GM19397 (cell line): ENCODE measurements at regions not wholly inside any gene's neighbourhood (a gene's known extent, or its start where the extent isn't known, plus 50 kb on each side); places are given as distances from the start of the nearest gene placed in this dataset.
"Not testable (repeated sequence)": the region's sequence is repeated elsewhere in the genome, so short reads cannot be mapped to it uniquely, and the experiment has no call there.

ENCODE experiments used
- ATAC-seq: cut with Tn5 transposase; IDR thresholded peaks from one replicate; pipeline ENCODE4 v1.9.1; 2021; ENCODE audit warnings: mild to moderate bottlenecking, moderate library complexity; ENCODE audit not compliant: unreplicated experiment

DNA sequence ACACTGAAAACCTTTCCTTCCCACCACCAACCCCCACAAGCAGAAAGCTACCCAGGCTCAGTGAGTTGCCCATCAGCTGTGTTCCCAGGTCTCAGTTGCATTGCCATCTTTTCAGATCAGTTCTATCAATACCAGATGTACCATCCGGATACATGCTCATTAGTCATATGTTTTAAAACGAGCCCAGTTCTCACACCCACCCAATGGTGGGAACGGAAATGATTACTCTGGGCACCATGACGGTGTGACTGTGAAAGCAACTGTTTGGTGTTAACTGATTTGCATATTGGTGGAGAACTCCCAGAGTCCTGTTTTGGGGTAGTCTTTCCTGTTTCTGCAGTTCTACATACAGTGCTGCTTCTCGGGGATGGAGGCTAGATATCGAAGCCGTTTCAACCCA is 212.3 kb downstream of the TRIM36 start:
- no peak for ATAC-seq

DNA sequence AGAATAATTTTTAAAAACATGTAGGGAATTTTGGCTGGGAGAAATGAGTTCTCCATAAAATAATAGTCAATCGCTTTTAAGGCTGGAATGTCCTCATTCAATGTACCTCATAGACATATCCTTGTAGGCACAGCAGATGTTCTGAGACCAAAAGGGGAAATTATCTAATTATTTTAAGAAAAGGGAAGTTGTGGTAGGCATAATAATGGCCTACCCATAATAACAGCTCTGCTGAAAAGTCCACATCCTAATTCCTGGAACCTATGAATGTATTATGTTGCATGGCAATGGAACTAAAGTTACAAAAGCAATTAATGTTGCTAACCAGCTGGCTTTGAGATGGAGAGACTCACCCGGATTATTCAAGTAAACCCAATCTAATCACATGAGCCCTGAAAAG is 216.1 kb downstream of the TRIM36 start:
- ATAC-seq: no peak

DNA sequence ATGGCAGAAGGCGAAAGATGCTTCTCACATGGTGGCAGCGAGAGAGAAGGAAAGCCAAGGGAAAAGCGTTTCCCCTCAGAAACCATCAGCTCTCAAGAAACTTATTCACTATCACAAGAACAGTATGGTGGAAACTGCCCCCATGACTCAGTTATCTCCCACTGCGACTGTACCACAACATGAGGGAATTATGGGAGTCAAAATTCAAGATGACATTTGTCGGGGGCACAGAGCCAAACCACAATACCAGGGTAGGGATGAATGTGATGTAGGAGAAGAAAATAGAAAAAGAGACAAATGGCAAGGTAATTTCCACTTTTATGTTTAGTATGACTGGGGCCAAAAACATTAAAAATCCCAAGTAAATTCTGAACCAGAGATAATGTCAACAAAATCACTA is 216.8 kb downstream of the TRIM36 start:
- no peak for ATAC-seq

DNA sequence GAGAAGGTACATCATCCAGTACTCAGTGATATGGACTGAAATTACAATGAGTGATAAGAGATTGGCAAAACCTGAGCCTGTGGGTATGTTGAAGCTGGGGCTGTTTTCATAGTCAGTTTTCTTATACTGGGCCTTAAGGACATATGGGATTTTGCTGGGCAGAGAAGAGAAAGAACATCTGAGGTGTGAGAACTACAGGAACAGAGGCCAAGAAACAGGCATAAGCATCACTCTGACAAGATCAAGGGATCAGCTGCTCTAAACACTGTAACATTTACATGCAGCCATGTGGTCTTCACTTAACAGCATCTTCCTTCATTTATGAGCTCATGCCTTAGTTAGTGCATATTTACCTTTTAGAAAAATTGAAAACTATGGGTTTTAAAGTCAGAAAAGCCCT is 220.0 kb downstream of the TRIM36 start:
- no peak for ATAC-seq

DNA sequence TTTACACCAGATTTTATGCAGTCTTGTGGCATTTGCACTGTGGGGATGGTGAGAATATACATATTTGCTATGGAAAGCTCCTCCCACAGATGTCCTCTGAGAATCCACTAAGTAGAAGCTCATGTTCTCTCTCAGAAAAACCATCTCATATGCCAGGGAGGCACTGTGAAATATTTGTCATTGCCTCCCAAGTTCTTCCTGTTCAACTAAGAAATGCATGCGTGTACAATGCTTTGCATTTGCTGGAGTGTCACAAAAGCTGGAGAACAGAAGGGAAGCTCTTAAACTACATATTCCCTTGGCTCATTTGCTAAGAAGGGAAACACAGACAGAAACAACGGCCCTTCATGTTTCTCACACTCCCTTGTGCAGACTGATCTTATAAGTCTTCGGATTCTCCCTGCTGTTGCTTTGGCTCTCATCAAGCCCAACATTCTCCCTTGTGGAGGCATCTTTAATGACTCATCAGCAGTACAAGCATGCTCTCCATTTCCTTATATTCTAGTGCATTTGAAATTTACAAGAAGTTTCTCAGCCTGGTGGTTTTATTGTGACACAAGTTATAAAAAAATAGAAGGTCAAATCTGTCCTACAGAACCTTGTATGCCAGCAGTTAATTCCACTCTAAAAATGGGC is 220.6 kb downstream of the TRIM36 start:
- no peak for ATAC-seq

DNA sequence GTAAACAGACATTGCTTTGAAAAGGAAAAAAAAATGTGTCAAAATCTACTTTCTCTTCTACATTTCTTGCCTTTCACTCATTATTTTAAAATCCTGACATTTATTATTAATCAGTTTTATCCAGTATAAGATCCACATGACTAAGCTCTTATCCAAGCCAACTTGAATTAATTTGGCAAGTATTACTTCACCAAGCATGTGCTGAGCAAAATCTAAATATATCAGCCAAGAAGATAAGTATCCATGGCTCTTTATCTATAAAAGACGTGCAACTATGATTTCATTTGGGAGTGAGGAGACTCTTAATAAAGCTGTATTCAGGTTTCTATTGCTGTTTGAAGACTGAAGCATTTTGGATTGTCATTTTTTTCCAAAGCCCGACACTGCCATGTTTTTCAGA is 221.3 kb downstream of the TRIM36 start:
- no peak for ATAC-seq

DNA sequence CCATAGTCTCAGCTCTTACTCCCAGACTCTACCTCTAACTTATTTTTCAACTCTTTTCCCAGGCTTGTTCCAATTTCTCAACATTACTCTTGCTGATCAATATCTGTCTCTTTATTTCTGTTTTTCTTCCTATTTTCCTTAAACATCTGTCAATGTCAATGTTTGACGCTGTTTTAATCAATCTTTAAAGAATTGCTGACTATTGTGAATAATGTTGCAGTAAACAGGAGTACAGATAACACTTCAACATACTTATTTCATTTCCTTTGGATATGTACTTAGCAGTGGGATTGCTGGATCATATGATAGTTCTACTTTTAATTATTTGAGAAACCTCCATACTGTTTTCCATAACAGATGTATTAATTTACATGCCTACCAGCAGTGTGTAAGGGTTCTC is 229.0 kb downstream of the TRIM36 start:
- no peak for ATAC-seq

DNA sequence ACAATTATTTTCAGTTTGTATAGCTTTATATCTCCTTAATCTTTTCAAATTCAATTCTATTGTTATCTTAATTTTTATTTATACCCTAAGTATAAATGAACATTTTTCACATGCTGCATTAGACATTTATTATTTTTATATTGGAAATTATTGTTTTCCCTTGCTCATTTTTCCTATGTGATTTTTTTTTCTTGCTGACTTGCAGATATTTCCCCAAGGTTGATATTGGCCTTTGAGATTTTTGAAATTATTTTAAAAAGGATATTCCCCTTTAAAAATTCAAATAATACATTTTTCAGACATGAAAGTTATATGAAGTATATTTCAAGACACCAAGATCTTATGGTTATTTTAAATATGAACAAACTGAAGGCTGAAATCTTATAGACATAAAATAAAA is 234.2 kb downstream of the TRIM36 start:
- no peak for ATAC-seq

DNA sequence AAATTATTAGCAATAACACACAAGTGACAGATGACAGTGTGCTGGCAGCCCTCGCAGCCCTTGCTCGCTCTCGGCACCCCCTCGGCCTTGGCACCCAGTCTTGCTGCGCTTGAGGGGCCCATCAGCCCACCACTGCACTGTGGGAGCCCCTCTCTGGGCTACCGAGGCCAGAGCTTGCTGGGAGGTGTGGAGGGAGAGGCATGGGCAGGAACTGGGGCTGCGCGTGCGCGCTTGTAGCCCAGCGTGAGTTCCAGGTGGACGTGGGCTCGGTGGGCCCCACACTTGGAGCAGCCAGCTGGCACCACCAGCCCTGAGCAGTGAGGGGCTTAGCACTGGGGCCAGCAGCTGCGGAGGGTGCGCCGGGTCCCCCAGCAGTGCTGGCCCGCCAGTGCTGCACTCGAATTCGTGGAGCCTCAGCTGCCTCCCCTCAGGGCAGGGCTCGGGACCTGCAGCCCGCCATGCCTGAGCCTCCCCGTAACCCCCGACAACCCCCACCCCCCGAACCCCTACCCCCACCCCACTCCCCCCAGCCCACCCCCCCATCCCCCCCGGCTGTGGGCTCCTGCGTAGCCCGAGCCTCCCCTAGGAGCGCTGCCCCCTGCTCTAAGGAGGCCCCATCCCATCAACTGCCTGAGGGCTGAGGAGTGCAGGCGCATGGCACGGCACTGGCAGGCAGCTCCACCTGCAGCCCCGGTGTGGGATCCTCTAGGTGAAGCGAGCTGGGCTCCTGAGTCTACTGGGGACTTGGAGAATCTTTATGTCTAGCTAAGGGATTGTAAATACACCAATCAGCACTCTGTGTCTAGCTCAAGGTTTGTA is 240.9 kb downstream of the TRIM36 start:
- no peak for ATAC-seq

DNA sequence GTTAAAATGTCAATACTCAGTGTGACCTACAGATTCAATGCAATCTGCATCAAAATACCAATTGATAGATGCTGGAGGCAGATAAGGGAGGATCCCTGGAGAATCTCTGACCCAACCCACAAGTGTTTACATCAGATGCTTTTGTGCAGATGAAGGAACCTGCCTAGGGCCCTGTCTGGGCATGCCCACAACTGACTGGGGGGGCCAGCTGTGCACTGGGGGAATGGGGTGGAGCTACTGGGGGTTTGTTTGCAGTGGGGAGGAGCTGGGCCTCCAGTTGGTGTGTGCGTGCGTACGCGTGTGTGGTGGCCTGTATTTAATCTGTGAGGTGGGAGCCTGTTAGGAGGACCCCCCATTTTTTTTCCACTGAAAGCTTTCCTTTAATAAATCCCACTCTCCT is 244.9 kb downstream of the TRIM36 start:
- ATAC-seq: no peak

DNA sequence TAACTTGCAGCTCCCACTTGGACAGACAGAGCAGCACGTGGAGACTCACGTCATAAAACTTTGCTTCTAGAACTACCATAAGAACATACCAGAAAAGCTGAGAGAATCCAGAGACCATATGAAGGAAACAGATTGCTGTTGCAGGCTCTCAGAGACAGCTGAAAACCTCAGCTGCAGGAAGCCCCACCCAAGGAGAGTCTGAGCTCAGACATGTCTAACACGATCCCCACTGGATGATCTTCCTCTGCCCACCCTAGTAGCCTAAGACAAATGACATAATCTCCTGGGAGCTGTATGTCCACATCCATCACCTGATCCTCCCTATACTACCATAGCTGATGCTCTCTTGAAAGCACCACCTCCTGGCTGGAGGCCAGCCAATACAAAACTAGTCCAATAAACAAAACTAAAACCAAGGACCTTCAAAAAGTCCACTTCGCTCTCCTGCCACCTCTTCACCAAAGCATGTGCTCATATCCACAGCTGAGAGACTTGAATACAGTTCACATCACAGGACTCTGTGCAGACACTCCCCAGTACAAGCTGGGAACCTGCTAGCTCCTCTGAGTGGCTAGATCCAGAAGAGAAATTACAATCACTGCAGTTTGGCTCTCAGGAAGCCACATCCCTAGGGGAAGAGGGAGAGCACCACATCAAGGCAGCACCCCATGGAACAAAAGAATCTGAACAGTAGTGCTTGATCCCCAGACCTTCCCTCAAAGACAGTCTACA is 257.4 kb downstream of the TRIM36 start:
- ATAC-seq: no peak

DNA sequence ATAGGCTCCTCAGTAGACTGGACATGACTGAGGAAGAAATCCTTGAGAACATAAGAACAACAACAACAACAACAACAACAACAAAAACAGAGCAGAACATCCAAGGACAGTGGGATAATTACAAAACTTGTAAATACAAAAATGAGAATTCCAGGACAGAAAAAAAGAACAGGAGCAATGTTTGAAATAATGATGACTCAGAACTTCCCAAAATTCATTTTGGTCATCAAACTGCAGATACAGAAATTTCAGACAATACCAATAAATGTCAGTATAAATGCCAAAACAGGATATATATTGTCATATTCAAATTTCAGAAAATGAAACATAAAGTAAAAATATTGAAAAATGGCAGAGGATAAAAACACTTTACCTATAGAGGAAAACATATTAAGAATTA is 259.0 kb downstream of the TRIM36 start:
- ATAC-seq: no peak

DNA sequence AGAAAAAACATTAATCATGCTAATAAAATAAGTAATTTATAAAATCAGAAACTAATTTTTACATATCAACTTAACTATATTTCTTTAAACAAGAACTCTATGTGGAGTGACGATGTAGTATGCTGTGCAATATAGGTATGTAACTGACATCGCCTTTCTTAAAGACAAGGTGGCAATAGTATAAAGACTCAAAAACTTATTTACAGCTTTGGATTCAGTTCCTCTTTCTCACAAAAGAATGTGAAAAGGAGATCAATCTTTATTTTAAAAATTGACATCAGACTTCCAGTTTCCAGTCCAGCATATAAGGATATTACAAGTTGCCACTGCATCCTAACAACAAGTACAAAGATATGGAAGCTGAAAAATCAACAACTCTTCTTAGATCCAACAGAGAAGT is 260.3 kb downstream of the TRIM36 start:
- no peak for ATAC-seq

DNA sequence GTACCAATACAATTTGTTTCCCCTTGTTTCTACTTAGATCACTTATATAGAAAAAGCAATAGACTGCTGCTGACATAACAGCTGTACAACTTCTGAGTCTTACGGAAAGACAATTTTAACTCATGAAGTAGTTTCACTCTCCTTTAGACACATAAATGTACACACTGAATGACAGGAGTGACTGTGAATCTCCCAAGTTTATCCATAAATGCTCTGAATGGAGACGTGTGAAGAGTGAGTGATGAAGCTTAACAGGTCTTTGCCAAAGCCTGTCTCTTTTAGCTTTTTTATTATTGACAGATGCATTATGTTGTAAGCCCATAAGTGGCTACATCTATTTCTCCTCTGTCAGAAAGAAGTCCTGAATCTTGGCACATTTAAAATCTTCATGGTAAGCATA is 265.9 kb downstream of the TRIM36 start:
- no peak for ATAC-seq

DNA sequence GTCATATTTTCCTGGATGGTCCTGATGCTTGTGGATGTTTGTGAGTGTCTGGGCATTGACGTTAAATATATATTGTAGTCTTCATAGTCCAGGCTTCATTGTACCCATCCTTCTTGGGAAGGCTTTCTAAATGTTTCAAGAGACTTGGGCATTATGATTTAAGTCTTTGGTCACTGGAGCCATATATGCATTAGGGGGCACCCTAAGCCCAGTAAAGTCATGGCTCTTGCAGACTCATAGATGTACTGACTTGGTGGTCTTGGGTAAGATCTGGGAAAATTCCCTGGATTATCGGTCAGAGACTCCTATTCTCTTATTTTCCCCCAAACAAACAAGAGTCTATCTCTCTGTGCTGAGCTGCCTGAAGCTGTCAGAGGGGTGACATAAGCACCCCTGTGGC is 271.1 kb downstream of the TRIM36 start:
- ATAC-seq: no peak

DNA sequence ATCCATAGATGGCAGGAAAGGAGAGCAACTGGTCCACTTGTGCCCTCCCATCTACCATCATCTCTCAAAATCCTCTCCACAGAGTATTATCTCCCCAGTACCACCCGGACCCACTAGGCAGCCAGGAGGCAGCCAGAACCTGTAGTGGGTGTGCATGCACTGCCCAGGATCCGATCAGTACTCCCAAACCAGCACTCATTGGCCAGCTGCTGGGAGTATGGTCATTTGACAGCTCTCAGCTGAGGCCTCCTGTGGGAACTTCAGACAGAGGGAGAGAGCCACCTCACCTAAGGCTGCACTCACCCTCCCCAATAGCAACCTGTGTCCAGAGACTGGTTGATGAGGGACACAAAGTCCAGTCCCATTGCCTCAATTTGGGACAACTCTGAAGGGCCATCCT is 286.0 kb downstream of the TRIM36 start:
- no peak for ATAC-seq

DNA sequence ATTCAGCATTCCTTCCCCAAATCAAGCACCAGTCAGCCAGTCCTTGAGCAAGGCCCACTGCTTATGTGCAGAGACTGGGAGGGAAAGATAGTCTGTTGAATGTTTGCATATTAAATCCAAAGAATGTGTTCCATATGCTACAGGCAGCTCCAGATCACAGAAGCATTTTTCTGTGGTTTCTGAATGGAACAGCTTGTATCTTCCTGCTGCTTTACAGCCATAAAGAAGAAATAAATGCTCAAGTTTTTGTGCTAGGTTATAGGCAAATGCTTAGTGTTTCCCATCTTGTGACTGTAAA is 310.3 kb downstream of the TRIM36 start:
- no peak for ATAC-seq

DNA sequence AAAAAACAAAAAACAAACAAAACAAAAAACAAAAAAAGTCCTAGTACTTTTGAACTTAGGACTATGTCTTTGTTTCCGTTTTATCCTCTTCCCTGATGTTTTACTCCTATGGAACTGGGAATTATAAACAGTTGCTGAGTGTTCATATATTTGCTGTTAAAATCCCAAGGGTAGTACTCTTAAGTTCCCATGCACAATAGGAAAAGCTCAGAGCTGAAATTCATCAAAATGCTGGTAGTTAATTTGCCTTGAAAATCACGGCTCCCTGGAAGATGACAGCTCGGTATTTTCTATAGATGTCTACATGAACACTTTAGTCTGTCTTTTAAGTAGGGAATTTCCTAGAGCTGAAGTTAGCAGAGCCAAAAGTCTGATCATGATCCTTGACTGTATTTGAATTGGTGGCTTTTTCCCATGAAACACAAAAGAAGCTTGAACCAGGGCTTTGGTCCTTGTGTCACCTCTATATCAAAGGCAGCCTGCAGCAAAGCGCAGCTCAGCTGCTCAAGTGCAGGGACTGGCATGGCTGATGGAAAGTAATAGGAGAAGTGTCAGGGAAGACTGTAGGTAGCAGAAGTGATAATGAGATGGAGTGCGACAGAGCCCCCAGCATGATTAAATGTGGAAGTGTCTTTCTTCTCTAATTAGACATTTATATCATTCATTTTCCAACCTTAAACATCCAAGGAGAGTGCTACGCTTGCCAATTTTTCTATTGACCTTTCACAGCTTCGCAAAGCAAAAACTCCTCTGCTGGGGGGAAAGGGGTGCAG is 310.9 kb downstream of the TRIM36 start:
- no peak for ATAC-seq

DNA sequence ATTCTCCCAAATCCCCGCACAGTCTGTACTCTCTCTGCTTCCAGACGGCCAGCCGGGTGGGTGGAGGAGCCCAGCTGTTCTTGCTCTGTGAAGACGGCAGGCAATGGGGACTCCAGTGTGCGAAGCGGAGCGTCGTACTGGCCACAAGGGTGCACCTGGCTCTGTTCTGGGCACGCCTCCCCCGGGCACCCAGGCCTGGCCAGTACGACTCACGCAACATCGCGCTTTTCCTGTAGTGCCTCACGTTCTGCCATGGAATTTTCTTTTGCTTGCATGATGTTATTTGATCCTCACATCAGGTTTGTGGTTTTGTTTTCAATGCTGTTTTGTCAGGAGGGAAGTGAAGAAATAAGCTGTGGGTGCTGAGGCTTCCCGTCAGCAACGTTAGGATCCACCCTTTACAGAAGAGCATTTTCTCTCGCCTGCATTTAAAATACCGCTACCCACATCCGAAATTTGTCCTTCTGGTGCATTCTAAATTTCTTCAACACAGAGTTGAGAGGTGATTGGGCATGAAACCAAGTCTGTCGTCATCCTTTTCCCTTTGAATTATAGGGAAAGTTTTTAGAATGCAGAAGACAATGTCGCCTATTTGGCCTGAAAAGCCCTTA is 311.7 kb downstream of the TRIM36 start:
- ATAC-seq: no peak

DNA sequence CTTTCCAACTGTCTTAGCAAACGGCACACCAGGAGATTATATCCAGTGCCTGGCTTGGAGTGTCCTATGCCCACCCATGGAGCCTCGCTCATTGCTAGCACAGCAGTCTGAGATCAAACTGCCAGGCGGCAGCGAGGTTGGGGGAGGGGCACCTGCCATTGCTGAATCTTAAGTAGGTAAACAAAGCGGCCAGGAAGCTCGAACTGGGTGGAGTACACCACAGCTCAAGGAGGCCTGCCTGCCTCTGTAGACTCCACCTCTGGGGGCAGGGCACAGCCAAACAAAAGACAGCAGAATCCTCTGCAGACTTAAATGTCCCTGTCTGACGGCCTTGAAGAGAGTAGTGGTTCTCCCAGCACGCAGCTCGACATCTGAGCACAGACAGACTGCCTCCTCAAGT is 325.0 kb downstream of the TRIM36 start:
- not testable (repeated sequence) for ATAC-seq

DNA sequence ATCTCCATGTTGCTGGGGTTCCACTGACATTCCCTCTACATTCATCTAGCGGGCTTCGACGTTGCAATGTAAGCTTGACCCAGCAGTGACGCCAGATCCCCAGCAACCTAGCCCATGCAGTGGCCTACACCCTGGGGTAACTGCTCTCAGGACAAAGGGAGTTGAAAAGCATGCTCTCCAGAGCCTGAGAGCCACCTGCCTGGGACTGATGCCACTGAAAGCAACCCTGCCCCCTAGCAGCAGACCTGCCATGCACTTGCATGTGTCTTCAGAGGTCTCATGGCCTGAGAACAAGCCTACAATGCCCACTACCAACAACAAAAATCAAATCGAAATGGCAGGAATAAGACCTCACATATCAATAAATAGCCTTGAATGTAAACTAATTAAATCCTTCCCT is 330.3 kb downstream of the TRIM36 start:
- no peak for ATAC-seq
